Mammary epithelial cell (primary cell): ENCODE measurements at regions not wholly inside any gene's neighbourhood (a gene's known extent, or its start where the extent isn't known, plus 50 kb on each side); places are given as distances from the start of the nearest gene placed in this dataset.

Experiments used
- CTCF ChIP-seq, 2 donors: IDR thresholded peaks in 1 of 2; conservative IDR thresholded peaks in 1 of 2; 2 replicates each; pipeline ENCODE4 v1.5.1; 2011 to 2012; ENCODE audit warnings: inconsistent platforms in 2 of 2, low read length in 2 of 2, mild to moderate bottlenecking in 2 of 2, control low read depth in 1 of 2, low read depth in 1 of 2; ENCODE audit not compliant: insufficient read depth in 1 of 2; ENCODE audit errors: extremely low read depth in 1 of 2
- EZH2 ChIP-seq: IDR thresholded peaks from 2 replicates; pipeline ENCODE4 v1.6.1; 2012; ENCODE audit warnings: low read length, inconsistent platforms, borderline replicate concordance

DNA sequence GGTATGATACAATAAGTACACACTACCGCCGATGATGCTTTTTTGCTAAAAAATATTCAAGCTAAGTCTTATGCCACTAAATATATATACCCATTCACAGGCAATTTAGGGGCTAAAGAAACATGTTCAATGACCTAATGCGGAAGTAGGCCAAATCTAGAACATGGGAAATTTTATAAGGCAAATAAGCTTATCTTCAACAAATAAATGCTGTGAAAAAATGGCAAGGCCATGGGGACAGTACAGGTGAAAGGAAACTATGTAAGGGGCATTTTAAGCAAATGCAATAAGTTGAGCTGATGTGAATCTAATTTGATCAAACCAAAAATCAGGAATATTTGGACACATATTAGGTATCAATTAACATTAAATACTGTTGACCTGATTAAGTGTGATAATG is 339.5 kb upstream of the EDIL3 start:
- TF ChIP-seq CTCF (conservative IDR thresholded peaks at IDR 0.05 in 1 of 2, IDR thresholded peaks at IDR 0.05 in 1 of 2; ENCODE audit: extremely low read depth in 1 of 2, insufficient read depth in 1 of 2, low read depth in 1 of 2, low read length in 2 of 2) (no peak), EZH2 (no peak)
